ENCODE measurements at regions not wholly inside any gene's neighbourhood (a gene's known extent, or its start where the extent isn't known, plus 50 kb on each side); places are given as distances from the start of the nearest gene placed in this dataset.
"Not testable (repeated sequence)": the region's sequence is repeated elsewhere in the genome, so short reads cannot be mapped to it uniquely, and the experiment has no call there.

- DNase-seq (ENCODE audit: low read depth in 1 of 2, low spot score in 1 of 2), result no peak
These were observed 50.3 kb downstream of the RBFOX3 start for GRCh38 chr17:79560527-79560926.

- no peak for DNase-seq (ENCODE audit: low read depth in 1 of 2, low spot score in 1 of 2)
These were observed 51.6 kb downstream of the RBFOX3 start for GRCh38 chr17:79559111-79559887.

GRCh38 chr17:79558091-79558900 is 52.6 kb downstream of the RBFOX3 start:
- DNase-seq (ENCODE audit: low read depth in 1 of 2, low spot score in 1 of 2), result no peak

GRCh38 chr17:79557276-79558090 is 53.4 kb downstream of the RBFOX3 start:
- DNase-seq (ENCODE audit: low read depth in 1 of 2, low spot score in 1 of 2), result no peak

GRCh38 chr17:79556271-79556670 is 54.6 kb downstream of the RBFOX3 start:
- no peak for DNase-seq (ENCODE audit: low read depth in 1 of 2, low spot score in 1 of 2)

- DNase-seq (ENCODE audit: low read depth in 1 of 2, low spot score in 1 of 2), result no peak
These were observed 55.3 kb downstream of the RBFOX3 start for GRCh38 chr17:79555543-79555942.

- not testable (repeated sequence) for DNase-seq (ENCODE audit: low read depth in 1 of 2, low spot score in 1 of 2)
These were observed 56.5 kb downstream of the RBFOX3 start for GRCh38 chr17:79554346-79554745.

GRCh38 chr17:79552824-79553223 is 58.0 kb downstream of the RBFOX3 start:
- no peak for DNase-seq (ENCODE audit: low read depth in 1 of 2, low spot score in 1 of 2)

GRCh38 chr17:79552405-79552804 is 58.4 kb downstream of the RBFOX3 start:
- no peak for DNase-seq (ENCODE audit: low read depth in 1 of 2, low spot score in 1 of 2)

- no peak for DNase-seq (ENCODE audit: low read depth in 1 of 2, low spot score in 1 of 2)
These were observed 61.5 kb downstream of the RBFOX3 start for GRCh38 chr17:79549141-79549915.

- DNase-seq (ENCODE audit: low read depth in 1 of 2, low spot score in 1 of 2), result no peak
These were observed 62.7 kb downstream of the RBFOX3 start for GRCh38 chr17:79548116-79548515.

GRCh38 chr17:79547586-79547985 is 63.3 kb downstream of the RBFOX3 start:
- no peak for DNase-seq (ENCODE audit: low read depth in 1 of 2, low spot score in 1 of 2)

GRCh38 chr17:79547171-79547570 is 63.7 kb downstream of the RBFOX3 start:
- DNase-seq (ENCODE audit: low read depth in 1 of 2, low spot score in 1 of 2), result not testable (repeated sequence)

GRCh38 chr17:79546386-79546785 is 64.5 kb downstream of the RBFOX3 start:
- DNase-seq (ENCODE audit: low read depth in 1 of 2, low spot score in 1 of 2), result no peak

- DNase-seq (ENCODE audit: low read depth in 1 of 2, low spot score in 1 of 2), result no peak
These were observed 65.4 kb downstream of the RBFOX3 start for GRCh38 chr17:79545251-79546005.

GRCh38 chr17:79544142-79544914 is 66.5 kb downstream of the RBFOX3 start:
- no peak for DNase-seq (ENCODE audit: low read depth in 1 of 2, low spot score in 1 of 2)

GRCh38 chr17:79543531-79543930 is 67.3 kb downstream of the RBFOX3 start:
- DNase-seq (ENCODE audit: low read depth in 1 of 2, low spot score in 1 of 2), result no peak

GRCh38 chr17:79542718-79543117 is 68.1 kb downstream of the RBFOX3 start:
- DNase-seq (ENCODE audit: low read depth in 1 of 2, low spot score in 1 of 2), result no peak
